D721Med (cell line): ENCODE measurements at regions not wholly inside any gene's neighbourhood (a gene's known extent, or its start where the extent isn't known, plus 50 kb on each side); places are given as distances from the start of the nearest gene placed in this dataset.

Source experiments
- DNase-seq: peaks from one replicate; pipeline ENCODE4 v3.0.0; 2011; ENCODE audit warnings: low spot score; ENCODE audit not compliant: insufficient read length
- FAIRE-seq: peaks from 2 replicates; lab custom pipeline; 2011; peaks lifted over from hg19 to GRCh38; lab: Jason Lieb, UNC
- CTCF ChIP-seq: IDR thresholded peaks from 2 replicates; pipeline ENCODE4 v1.5.1; 2012; ENCODE audit warnings: mild to moderate bottlenecking, control low read depth; ENCODE audit not compliant: insufficient read depth; ENCODE audit errors: missing control alignments

GRCh38 chr3:87581240-87581639 lies 304.9 kb upstream of the POU1F1 start:
- DNase-seq: no peak
- no peak for TF ChIP-seq CTCF
- FAIRE-seq: no peak

- DNase-seq (no peak), FAIRE-seq (no peak)
- TF ChIP-seq CTCF: no peak
Observed at GRCh38 chr3:87576752-87577151, 300.4 kb upstream of the POU1F1 start.

DNA sequence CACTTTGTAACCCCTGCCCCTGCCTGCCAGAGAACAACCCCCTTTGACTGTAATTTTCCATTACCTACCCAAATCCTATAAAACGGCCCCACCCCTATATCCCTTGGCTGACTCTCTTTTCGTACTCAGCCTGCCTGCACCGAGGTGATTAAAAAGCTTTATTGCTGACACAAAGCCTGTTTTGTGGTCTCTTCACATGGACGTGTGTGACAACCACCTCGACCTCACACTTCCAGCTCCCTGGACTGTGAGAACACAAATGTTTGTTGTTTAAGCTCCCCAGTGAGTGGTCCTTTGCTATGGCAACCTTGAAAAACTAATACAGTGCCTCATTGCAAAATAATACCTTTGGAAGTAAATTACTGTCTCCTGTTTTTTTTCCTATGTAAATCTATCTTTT lies 299.2 kb upstream of the POU1F1 start:
- no peak for FAIRE-seq
- no peak for TF ChIP-seq CTCF
- DNase-seq: no peak

DNA sequence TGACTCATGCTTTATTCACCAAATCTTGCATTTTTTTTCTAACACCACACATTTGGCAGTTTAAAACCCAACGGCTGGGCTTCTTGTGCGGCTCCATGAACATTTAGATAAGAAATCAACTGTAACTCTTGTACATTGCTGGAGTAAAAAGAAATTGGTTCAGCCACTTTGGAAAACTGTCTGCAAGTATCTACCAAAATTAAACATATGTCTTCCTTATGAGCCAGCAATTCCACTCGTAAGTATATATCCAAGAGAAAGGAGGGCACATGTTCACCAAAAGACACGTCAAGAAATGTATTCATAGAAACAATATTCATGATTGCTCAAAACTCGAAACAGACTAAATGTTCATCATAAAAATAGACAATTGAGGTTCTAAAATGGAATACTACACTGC lies 291.9 kb upstream of the POU1F1 start:
- DNase-seq (no peak), FAIRE-seq (no peak)
- TF ChIP-seq CTCF: no peak

DNA sequence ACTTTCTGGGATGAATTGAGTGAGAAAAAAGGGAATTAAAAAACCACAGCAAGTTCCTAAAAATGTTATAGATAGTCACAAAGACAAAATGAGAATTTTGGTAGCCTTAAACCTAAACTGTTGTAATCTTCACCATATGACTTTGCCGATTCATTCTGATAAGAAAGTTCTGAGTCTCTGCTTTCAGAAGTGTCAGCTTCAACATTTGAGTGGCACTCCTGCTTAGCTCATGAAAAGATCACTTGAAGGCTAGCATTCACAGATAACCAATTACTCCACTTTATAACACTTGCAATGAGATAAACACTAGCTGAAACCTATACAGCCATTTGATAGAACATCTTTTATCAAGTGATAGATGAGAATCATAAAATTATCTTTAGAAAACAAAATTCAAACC lies 288.1 kb upstream of the POU1F1 start:
- TF ChIP-seq CTCF: no peak
- no peak for FAIRE-seq
- DNase-seq: no peak

GRCh38 chr3:87563712-87564111 lies 287.3 kb upstream of the POU1F1 start:
- no peak for TF ChIP-seq CTCF
- FAIRE-seq: no peak
- DNase-seq: no peak

DNA sequence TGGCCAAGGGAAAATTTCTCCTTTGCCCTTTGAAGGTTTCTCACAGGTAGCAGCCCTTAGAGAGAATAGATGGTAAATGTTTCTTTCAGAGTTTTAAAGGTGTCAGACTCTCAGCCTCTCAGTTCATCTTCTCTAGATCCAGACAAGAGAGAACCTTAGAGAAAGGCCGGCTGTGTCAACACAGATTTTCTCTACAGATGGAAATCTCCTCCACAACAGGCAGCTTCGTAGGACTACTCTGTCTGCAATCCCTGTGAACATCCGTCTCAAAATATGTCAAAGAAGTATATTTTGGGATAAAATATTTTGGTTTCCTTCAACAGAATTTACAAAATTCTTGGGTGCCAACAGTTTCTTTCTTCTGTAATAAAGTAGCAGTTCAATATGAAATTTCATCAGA lies 282.1 kb upstream of the POU1F1 start:
- no peak for TF ChIP-seq CTCF
- no peak for DNase-seq
- no peak for FAIRE-seq
